ENCODE measurements at regions not wholly inside any gene's neighbourhood (a gene's known extent, or its start where the extent isn't known, plus 50 kb on each side); places are given as distances from the start of the nearest gene placed in this dataset.
"Not testable (repeated sequence)": the region's sequence is repeated elsewhere in the genome, so short reads cannot be mapped to it uniquely, and the experiment has no call there.

DNA sequence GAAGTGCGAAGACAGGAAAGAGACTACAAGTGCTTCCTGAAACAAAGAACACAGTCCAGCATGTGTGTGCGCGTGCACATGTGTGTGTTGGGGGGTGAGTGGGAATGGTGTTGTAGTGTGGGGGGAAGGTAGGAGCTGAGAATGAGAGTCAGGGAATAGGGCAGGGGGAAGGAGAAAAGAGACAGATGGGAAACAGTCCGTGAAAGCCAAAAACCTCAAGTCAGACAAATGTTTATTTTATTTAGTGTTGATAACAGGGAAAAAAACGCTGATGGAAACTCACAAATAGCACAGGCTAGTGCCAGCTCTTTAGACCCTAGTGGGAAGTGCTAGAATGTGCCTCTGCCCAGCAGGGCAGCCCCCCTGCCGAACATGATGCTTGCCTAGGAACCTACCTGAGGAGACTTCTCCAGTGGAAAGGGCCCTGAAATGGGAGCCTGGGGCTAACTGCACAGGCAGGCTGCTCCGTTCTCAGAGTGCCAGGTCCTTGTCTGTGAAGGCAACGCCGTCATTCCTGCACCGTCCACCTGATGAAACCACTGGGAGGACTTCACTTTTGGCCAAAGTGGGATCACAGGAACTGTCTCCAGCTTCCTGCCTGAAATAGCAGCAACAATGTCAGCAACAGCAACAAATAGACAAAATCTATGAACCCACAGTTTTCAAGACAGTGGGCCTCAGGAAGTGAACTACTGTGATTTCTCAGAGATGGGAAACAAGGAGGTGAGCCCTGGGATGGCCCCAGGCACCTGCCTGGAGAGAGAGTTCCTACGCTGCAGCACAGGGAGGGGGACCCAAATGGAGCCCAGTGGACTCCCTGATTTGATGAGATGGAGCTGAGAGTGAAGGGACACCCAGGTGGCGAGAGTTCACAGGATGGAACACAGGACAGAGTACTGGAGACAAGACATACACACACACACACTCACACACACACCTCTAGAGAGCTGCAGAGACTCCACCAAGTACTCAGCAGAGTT is 379.7 kb downstream of the RPS24 start:
- no peak for DNase-seq (ENCODE audit: low read depth)

DNA sequence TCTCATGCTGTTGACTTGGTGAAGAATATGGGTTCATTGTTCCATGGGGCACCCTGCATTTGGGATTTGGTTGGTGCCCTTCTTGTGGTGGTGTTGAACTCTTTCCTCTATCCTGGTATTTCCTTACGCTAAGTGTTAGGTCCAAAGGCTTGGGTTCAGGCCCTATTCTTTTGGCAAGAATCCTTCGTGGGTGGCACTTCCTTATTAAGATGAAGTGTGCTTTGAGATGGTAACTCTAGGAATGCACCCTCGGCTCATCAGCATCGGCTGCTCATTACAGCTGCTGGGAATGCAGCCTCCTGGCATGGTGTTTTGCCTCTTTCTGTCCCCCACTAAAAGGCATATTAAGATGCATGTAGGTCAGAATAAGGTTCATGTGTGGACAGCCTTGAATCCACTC is 380.7 kb downstream of the RPS24 start:
- DNase-seq (ENCODE audit: low read depth), result no peak

DNA sequence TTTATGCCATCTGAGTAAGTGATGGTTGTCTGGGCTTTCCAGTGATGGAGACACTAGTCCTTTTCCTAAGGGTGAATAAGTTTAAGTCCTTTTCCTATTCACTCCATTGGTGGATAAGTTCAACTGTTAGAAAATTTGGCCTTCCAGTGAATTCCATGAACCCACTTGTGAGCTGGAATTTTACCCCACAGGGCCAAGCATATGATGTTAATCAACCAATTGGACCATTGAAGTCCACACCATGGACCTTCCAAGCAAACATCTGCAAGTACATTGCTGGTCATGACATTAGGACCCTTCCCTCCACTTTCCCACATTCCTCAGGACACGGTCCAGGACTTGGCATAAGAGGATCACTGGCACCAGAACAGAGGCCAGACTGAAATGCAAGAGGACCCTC is 381.4 kb downstream of the RPS24 start:
- DNase-seq (ENCODE audit: low read depth), result no peak

DNA sequence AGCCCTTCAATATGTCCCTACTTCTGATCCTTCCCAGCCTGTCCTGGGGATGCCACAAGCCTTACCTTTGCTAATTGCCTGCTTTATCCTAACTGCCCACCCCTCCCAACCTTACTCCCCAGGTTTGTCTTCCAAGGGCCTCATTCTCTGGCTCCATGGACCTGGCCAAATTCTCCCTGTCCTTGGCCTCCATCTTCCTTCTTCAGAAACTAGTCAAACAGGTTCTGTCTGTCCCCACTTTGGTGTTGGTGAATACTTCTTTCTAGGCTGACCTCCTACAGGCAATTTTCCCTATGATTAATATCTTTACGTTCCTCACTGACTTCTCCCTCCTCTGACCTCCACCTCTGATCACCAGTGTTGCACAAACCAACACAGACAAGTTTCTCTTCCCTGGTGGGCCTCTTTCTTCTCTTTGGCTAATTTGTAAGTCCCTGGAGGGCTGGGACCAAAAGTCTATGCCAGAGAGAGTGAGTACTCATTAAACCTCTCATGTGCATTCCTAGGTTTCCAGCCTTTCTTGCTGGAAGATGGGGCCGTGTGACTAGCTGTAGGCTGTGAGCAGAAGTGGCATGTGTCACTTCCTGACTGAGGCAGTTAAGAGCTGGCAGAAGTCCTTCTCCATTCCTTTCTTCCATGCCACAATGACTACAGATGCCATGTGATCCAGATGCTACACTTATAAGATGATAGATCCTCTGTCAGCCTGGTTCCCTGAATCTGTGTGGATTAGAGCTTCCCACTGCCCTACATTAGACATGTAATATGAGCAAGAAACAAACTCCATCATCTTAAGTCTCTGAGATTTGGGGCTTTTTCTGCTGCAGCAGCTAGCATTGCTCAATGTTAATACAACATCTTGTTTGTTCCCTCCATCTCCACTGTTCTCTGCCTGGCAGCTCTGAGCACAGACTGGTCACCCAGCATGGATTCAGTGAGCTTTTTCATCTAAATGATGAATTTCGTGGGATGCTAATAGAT is 382.7 kb downstream of the RPS24 start:
- peak; percentile 90 for DNase-seq (ENCODE audit: low read depth)

- DNase-seq (ENCODE audit: low read depth), result no peak
These were observed 384.0 kb downstream of the RPS24 start for GRCh38 chr10:78417425-78418370.

- DNase-seq (ENCODE audit: low read depth), result no peak
These were observed 386.0 kb downstream of the RPS24 start for GRCh38 chr10:78419481-78420265.

DNA sequence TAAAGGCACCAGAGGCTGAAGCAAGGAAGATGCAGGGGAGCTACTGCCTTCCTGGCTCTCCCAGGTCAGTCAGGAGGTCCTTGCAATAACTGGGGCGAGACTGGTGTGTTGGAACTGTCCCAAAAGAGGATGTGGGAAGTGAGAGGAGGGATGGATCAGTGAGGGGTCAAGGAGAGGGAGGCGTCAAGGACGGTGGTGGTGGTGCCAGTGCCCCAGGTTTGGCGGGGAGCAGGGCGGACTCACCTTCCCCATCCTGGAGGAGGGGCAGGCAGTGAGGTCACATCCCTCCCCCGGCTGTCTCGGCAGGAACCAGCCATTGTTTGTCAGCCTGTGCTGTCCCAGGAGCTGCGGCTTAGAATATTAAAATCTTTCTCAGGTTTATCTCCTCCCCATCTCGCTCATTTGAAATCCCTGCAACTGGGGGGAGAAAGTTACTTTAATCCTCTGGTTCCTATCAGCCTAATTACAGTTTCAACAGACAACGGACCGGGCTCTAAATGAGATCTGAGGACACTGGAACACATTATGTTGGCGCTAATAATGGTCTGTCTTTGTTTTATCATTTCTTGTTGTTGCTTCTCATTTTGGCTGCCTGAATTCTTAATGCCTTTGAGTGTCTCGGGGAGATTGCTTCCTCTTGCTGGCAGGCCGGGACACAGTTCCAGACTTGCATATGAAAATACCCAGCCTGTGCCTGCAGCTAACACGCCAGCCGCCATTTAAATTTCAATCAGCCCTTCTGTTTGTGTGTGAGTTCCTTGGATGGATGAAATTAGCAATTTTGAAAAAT is 387.5 kb downstream of the RPS24 start:
- DNase-seq (ENCODE audit: low read depth), result no peak

- DNase-seq (ENCODE audit: low read depth), result not testable (repeated sequence)
These were observed 390.4 kb downstream of the RPS24 start for GRCh38 chr10:78424050-78424449.

DNA sequence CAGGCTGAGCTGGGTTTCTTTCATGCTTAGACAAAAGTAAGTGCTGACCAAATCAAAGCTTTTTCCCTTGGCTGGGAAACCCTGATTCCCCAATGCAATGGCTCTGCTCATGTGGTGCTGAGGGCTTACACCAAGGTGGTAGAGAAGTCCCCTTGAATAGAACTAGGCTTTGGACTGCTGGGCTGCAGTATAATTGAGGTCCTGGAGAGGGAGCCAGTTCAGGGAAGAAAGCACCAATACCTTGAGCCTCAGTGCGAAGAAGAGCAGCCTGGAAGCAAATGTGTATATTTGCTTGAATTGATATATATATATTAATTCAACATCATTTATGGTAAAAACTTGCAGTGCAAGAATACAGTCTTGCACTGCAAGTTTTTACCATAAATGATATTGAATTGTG is 391.1 kb downstream of the RPS24 start:
- no peak for DNase-seq (ENCODE audit: low read depth)

- no peak for DNase-seq (ENCODE audit: low read depth)
These were observed 392.5 kb downstream of the RPS24 start for GRCh38 chr10:78426181-78426580.

GRCh38 chr10:78427497-78428031 is 393.9 kb downstream of the RPS24 start:
- DNase-seq (ENCODE audit: low read depth), result no peak

DNA sequence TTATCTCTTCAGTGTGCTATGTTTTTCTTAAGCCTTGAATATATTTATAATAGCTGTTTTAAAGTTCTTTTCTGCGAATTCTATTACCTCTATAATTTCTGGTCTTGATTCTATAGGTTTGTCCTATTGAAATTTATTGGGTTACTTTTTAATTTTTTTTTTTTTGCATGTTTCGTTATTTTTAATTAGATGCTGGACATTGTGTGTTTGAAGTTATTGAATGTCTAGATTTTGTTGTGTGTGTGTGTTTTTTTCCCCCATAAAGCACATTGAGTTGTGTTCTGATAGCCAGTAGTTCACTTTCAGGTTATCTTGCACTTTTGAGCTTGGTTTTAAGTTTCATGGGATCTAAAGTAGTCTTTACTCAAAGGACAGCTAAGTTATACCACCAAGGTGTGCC is 394.9 kb downstream of the RPS24 start:
- no peak for DNase-seq (ENCODE audit: low read depth)

DNA sequence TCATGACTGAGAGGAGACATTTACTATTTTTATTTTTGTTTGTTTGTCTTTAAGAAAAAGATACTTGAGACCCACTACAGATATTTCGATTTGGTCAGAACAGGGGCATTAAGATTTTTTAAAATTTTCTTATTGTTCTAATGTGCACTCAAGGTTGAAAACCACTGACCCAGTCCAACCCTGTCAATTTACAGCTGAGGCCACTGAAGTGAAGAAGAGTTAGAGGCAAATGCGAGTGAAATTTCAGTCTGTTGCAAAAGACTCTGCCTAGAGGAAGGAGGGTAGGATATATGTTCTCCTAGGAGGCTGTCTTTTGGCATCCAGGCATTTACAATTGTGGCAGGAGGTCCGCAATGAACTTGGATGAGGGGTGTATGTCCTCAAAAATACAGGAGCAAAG is 396.3 kb downstream of the RPS24 start:
- no peak for DNase-seq (ENCODE audit: low read depth)

GRCh38 chr10:78432583-78432982 is 398.9 kb downstream of the RPS24 start:
- no peak for DNase-seq (ENCODE audit: low read depth)

DNA sequence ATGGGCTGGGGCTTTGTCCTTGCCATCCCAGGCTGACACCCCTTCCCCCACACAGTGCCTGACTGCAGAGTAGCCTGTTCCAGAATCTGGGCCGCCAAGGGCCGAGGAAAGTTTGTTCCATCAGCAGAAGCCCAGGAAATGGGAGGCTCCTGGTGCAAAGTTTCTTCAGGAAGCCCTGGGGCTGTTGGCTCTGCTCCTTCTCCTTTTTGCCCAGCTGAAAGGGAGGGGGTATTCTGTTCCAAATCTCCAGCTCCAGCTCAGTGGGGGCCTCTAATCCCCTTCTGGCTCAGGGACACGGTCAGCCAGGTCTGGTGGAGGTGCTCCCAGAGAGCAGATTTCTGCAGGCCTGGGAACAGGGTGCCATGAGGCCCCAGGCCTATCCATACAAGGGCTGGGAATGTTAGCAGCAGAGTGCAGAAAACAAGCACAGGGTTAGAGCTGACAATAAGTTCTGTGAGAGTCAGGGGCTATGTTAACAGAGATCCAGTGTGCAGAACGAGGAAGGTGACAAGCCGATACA is 399.5 kb downstream of the RPS24 start:
- DNase-seq (ENCODE audit: low read depth), result peak; percentile 75

GRCh38 chr10:78433766-78434535 is 400.3 kb downstream of the RPS24 start:
- peak; percentile 70 for DNase-seq (ENCODE audit: low read depth)

GRCh38 chr10:78434886-78435285 is 401.2 kb downstream of the RPS24 start:
- no peak for DNase-seq (ENCODE audit: low read depth)

DNA sequence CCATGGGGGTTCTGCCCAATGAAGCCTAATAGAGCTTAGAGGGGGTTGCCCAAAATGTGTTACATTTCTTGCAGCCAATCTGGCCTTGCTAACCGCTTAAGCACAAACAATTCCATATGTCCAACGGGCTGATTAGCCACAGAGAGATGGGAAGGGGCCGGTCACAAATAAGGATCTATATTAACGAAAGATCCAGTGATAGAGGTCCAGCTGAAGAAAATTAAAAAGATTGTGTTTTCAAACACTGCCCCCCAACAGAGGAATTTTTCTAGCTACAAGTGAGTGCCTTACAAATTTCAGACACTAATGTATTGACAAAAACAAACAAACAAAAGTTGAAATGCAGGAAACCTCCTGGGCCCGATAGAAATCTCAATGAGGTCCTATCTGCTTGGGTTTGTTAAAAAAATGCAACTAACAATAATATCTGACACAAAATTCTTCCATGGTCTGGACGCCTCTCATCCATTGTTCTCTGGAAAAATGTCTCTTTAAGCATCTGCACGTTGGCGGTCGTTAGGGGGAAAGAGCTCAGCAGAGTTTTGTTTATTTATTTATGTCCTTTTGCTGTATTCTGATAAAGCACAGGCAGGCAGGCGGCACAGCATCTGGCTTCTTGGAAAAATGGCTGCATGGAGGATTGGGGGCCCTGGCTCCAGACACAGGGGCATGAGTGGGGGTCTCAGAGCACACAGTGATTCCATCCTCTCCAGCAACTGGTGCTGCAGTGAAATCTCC is 402.0 kb downstream of the RPS24 start:
- no peak for DNase-seq (ENCODE audit: low read depth)
